NCI-H748 (cell line): ENCODE measurements at regions not wholly inside any gene's neighbourhood (a gene's known extent, or its start where the extent isn't known, plus 50 kb on each side); places are given as distances from the start of the nearest gene placed in this dataset.

Experiments used
- DNase-seq: peaks from one replicate; lab custom pipeline; 2025; ENCODE audit not compliant: unreplicated experiment; lab: John Stamatoyannopoulos, UW

DNA sequence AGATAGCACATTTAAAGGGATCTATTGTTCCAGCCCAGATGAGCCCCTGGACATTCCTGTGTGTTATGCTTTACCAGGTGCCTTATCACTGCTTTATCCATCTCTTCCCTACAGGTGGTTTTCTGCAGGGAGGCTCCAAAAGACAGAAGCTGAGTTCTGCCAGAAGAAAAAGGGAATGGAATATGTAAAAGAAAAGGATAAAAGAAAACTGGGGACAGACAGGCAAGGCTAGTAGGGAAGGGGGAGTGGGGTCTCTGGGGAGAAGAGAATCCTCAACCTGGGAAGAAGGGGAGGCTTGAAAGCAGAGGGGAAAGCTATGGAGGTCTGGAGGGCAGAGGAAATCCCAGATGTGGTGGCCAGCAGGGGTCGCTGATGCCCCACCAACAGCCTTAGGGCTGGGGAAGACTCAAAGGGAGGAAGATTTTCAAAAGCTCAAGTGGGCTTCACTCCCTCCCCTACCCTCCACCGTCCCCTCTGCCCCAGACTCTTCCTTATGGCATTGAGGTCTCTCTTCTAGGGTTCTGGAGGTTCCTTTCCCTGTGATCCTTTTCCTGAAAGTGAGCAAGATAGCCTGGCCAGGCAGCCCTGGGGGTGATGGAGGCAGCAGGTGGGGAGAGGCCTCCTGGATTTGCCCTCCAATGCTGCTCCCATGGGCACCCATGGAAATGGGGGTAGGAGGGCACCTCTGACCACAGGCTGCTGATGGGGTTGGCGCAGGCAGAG, 178.1 kb upstream of the PKDCC start:
- peak; percentile 51 for DNase-seq

DNA sequence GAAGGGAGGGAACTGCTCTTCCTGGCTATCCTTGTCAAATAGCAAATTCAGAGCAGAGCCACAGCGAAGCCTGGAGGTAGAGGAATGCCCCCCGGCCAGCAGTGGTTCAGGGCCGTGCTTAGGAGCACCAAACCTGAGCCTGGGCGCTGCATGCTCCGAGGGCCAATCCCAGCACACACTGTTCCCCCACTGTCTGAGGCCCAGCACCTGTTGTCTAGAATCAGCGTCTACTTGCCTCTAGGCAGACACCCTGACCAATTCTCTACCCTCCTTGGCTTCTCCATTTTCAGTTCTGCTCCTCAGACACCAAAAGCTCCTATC, 177.6 kb upstream of the PKDCC start:
- DNase-seq, result no peak

DNA sequence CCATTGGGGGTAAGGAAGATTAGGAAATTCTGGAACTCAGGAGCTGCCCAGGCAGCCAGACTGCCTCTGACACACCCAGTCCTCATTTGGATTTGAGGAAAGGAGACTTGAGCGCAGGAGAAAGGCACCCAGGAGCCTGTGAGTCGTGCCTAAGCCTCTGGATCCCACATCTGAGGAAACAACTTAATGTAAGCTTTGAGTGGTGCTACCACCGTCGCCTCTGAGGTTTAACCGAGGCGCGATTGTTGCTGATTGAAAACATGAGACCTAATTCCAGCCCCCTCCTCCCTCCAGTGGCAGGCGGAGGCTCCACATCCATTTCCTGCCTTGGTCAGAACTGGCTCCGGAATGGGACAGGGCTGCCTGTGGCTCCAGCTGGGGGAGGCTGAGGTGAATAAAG, 176.7 kb upstream of the PKDCC start:
- no peak for DNase-seq

DNA sequence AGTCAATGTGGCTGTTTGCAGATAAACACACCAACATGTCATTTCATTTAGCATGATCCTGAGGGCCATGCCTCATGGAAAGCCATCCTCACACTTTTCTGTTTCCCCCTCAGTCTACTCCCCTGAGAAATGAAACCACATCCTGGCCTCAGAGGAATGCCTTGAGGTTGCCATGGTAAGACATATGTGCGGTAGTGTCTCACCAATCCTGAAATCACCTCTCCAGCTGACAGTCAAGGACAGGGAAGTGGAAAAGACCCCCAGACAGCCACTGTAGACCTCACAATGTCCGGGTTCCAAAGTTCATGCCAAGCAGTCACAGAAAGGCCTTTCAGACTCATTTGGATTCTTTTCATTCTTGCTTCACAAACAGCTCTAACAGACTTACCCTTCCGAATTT, 175.2 kb upstream of the PKDCC start:
- DNase-seq, result no peak

DNA sequence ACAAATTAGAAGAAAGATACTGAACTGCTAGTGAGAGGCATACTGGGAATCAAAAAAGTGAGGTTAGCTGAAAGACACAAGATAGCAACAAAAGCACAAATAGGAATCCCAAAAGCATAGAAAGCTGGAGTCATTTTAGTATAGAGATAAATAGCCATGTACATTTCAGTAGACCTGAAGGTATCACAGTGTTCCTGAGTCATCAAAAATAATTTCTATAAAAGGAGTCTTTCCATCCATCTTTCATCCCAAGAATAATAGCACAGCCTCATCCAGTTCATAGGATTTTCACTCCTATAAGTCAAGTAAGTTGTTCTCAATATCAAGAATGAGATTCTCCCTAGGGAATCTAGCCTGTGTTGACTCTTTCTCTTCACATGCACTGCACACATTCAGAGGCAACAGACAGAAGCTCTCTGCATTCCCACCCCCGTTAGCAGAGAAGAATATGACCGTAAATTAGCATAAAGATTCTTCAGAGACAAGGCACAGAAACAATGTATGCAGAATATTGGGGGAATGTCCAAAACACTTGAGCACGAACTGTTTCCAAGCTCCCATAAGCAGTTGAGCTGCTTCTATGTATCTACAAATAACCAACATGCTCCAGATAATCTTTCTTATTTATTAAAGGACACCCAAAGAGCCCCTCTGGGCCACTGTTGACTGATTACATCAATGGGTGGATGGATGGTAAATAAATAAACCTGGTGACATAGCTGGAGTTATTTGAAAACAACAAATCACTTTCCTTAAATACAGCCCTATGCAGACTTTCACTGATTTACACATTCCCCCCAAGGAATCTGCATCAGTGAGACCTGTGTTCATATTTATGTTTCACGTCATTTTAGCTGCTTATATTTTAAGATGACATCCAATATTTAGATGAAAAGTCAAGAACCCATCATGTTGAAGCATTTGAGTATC, 174.5 kb upstream of the PKDCC start:
- no peak for DNase-seq

DNA sequence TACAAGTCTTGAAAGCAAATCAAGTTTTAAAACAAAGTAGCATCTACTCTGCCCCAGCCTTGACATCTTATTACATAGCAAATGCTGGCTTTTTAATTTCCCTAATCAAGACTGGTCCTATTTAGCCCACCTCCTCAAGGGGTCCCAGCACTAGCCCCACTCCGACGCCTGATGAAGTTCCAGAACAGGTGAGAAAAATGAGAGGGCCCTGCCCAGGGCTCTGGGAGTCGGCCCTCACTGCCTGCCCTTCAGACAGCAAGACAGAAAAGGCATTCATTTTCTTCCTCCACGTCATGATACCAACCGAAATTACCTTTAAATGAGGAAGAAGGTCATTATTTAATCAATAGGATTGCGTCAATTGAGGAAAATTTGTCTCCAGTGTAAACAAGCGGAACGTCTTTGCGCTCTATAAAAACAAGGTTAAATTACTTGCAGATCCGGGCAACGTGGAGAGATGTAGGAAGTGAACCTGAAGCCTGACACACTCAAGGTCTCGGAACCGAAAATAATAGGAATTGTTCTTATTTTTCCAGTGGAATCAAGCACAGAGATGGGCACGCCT, 170.6 kb upstream of the PKDCC start:
- DNase-seq, result peak; percentile 74

DNA sequence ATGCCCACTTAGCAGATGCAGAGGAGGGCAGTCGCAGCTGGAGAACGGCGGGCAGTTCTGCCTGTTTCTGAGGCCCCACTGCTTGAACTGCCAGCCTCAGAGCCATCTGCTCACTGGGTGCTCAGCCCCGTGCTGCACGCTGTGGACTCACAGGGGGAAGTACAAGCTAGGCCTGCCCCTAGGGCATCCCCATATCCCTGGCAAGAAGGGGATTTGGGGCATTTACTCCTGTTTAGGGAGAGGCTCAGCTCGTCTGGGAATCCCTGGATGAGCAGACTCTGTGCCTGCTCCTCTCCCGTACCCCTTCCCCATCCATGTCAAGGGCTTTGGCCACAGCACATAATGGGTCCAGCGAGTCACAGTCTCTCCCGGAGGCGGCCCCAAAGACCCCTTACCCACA, 169.8 kb upstream of the PKDCC start:
- DNase-seq, result no peak

DNA sequence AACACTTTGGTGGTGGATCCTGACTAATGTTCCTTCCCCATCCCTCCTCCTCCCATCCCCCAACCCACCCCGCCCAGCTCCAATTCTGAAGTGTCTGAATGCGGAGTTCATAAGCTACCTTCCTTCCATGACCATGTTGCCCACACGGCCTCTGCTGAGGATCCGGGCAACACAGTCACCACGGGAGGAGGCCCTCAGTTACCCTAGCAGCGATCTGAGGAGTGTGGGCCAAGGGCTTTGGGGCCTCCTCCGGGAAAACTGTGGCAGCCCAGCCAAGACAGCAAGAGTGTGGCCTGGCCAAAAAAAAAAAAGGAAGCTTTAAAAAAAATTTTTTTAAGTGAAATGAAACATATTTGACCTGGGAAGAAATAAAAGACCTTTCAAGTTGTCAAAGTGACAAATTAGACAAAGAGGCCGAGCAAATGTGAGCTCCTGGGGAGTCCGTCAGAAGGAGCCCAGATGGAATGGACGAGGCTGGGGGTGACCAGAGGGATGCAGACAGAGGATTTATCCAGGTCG, 169.0 kb upstream of the PKDCC start:
- no peak for DNase-seq

DNA sequence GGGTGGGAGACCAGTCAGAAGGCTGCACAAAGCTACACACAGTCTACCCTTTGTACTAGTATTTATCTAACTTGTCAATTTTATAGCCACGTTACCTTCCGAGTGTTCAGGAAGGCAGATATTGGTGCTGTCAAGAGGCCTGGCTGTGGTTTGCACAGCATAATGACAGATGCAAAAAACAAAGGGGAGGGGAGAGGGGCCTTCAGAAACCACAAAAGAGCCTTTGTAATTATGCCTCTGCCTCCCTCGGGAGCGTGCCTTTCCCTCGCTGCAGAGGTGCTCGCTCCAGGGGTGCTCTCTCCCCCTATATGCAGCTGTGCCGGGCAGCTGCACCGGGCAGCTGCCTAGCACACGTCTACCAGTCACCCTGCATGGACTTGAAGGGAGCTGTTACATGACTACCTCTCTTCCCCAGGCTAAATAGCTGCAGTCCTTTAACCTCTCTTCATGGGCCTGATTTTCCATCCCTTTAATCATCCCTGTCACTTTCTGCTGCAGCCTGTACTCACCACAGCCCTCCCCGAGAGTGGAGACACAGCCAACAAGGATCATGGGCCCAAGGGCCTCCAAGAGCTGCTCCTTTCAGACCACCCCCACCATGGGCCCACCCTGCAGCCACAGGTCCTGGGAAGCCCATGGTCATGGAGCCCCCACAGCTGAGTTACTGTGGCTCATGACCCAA, 168.4 kb upstream of the PKDCC start:
- peak; percentile 84 for DNase-seq

DNA sequence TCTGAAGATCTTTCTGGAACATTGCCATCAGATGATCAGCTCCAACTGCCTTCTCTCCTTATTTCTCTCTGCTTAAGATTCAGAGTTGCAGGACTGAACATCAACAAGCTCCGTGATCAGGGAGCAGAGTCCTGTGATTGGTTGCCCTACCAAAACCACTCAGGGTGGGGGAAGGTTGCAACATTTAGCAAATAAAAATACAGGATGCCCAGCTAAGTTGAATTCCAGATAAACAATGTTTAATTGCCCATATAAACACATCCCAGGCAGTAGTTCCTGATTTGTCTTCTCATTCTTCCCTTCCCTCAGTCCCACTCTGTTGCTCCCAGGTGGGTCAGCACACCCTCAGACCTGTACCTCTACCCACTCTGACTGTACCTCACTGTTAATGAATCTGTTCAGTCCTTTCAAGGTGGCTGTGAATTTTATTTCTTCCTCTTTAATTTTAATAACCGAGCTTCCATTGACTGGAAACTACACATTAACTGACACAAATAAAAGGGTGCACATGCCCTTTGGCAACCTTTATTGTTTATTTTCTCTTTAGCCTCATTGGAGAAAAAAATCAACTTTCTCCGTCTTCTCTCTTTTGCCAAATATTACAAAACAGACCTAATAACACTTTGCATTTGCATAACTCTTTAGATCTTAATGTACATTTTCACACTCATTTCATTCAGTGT, 167.1 kb upstream of the PKDCC start:
- DNase-seq, result no peak

DNA sequence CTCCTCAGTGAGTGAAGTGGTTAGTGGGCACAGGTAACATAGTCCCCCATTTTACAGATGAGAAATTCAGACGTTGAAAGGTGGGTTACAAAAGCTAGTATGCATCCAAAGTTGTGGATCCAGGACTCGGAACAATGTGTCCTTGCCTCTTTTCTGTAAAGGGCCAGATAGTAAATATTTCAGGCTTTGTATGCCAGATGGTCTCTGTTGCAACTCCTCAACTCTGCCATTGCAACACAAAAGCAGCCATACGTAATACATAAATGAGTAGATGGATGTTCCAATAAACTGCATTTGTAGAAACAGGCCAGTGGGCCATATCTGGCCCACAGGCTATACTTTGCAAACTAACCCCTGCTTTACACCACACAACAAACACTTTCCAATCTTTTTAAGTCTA, 166.6 kb upstream of the PKDCC start:
- no peak for DNase-seq

DNA sequence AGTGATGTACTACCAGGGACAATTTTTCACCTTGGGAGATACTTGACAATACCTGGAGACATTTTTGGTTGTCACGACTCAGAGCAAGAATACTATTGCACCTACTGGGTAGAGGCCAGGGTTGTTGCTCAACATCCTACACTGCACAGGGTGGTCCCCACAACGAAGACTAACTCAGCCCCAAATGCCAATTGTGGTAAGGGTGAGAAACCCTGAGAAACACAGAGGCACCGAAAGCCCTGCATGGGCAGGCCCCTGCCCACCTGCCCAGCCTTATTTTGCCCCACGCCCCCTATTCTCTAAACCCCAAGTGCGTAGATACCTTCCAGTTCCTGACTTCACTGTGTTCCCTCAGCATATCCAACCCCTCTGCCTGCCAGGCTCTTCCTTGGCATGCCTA, 163.1 kb upstream of the PKDCC start:
- no peak for DNase-seq

DNA sequence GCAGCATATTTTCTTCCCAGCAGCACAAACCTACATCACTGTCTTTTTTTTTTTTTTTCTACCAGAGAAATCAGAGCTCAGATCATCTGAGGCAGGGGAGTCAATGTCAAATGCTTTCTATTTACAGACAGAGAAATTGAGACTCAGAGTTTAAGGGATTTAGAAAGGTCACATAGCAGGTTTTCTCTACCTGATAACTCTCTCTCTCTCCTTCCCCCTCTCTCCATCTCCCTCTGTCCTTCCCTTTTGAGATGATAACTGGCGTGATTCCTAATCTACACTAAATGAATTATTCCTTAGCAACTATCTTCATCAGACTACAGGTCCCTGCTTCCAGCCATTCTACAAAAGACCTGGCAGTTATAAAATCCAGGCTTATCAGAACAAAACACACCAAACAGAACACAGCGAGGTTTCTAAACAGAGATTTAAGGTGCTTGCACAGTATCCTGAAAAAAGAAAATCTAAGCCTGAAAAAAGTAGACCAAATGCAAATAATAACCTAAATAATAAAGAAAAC, 161.6 kb upstream of the PKDCC start:
- DNase-seq, result no peak

DNA sequence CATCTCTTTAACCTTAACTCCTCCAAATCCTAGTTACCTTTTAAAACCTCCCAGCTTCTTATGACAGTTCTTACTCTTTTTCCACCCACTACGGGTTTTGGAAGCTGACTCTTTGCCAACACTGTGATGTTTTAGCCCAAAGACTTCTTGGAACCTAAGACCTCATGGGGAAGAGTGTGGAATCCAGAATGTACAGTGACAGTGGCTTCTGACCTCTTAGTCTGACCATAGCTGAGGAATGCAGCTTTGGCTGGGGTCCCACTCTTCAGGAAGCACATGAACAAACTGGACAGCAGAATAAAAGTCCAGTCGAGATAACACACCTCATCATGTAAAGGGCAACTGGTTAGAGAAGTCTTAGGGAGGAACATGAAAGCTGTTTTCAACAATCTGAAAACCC, 161.1 kb upstream of the PKDCC start:
- DNase-seq, result no peak

DNA sequence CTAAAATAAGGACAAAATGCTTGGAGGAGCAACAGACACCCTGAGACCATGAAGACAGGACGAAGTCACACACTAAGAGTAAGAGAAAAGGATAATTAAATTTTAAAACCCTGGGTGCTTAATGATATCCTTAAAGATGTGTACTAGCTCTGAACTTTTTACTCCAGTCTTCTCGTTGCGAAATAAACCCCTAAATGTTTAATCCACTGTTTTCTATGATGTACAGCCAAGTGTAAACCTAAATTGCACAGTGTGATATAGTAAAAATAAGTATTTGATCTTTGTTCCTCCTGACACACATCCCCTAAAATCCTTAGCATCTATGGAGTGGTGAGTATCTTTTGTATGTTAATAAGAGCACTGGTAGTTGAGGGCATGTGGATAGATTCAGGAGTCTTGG, 157.5 kb upstream of the PKDCC start:
- no peak for DNase-seq

DNA sequence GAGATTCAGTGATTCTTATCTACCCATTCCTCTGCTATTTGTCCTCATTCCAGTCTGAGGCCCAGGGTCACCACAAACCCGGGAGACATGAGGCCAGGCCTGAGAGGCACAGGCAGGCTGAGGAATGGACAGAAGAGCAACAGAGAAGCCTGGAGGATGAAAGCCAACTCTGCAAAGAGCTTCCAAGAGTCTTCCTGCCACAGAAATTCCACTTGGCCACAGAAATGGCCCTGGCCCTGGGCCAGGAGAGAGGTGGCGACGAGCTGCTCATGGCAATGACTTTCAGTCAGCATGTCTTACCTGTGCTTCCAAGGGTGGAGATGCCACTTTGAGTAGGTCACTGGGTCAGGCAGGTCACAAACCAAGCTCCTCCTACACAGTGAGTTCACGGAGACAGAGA, 155.3 kb upstream of the PKDCC start:
- no peak for DNase-seq

DNA sequence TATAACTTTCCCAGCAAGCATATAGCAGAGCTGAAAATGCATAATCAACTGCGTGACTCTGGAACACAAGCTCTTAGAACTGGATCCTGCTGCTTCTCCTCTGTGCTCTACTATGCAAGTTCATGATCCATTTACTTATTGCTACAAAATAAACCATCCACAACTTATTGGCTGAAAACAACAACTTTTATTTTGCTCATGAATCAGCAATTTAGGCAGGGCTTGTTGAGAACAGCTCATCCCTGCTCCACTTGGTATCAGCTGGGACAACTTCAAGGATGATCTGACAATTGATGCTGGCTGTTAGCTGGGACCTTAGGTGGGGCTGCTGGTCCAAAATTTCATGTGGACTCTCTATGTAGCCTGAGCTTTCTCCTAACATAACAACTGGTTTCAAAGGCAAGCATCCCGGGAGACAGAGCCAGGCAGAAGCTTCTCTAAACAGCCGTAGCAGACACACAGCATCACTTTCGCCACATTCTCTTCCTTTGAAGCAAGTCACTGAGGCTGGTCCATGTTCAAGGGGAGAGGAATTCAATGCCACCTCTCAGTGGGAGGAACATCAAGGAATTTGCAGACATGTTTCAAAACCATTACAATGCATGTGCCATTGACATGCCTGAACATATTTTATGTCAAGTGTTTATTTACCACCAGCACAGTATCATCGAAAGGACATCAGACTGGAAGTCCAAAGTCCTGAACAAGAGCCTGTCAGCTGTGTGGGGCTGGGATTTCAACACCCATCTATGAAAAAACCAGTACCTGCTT, 153.1 kb upstream of the PKDCC start:
- DNase-seq, result no peak

DNA sequence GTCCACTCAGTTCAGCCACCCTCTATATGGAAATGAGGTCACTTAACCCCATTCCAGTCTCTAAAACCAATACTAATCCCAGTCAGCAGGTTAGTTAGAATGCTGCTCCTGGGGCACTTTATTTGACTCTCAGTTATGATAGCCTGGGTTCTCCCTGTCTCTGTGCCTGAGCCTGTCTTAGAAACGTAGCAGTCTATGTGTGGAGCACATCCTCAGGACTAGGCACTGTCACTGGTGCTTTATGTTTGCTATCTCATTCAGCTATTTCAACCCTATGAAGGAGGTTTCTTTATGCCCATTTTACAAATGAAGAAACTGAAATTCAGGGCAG, 152.5 kb upstream of the PKDCC start:
- no peak for DNase-seq

DNA sequence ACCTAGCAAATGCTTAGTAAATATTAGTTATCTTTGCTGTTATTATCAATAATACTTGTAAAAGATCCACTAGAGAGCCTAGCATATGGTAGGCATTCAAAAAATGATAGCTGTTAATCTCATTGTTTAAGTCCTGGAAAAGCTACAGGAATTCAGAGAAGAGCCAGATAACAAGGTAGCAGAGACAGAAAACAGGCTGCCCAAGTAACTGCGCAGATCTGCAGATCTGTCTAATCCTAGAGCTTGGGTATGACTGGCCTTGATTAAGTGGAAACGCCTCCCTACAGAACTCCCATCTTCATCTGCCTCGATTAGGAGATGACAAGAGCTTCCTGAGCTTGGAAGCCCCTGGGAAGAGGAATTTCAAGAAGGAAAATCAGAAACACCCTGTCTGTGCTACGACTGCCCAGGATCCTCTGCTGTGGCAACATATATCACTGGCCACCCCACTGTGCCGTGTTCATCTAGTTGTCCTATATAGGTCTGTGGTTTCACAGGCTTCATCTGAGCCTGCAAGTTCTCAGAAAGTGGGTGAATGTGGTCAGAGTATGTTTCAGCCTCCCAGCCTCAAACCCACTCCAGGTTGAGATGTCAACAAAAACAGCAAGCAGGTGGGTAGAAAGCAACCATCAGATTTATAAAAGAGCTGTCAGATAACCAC, 151.5 kb upstream of the PKDCC start:
- DNase-seq, result no peak

DNA sequence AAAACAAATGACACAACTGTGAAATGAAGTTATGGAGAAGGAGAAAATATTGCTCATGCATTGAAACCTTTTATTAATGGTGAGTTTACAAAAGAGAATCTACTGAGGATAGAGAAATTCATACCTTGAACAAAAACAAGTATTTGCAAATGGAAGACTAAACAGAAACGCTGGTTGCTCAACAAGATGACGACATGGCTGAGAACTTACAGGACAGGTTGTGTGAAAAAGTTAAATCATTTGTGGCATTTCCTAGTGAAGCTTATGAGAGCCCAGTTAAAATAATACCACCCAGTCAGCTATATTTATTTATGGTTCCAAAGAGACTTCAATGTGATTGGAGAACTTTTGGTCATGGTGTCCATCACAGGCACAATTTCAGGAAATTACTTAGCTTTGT, 148.6 kb upstream of the PKDCC start:
- DNase-seq, result no peak
